WI38 (cell line): ENCODE measurements at regions not wholly inside any gene's neighbourhood (a gene's known extent, or its start where the extent isn't known, plus 50 kb on each side); places are given as distances from the start of the nearest gene placed in this dataset.
"Not testable (repeated sequence)": the region's sequence is repeated elsewhere in the genome, so short reads cannot be mapped to it uniquely, and the experiment has no call there.

Experiments used
- H3K4me3 ChIP-seq: 2 replicates; pipeline ENCODE4 v1.5.1; 2011; ENCODE audit warnings: low read depth, mild to moderate bottlenecking, control low read depth, low read length
- TF ChIP-seq, protein P1 (sequence below): IDR thresholded peaks from 2 replicates; pipeline ENCODE4 v1.5.1; 2012; ENCODE audit warnings: low read depth, mild to moderate bottlenecking, control low read depth, low read length

DNA sequence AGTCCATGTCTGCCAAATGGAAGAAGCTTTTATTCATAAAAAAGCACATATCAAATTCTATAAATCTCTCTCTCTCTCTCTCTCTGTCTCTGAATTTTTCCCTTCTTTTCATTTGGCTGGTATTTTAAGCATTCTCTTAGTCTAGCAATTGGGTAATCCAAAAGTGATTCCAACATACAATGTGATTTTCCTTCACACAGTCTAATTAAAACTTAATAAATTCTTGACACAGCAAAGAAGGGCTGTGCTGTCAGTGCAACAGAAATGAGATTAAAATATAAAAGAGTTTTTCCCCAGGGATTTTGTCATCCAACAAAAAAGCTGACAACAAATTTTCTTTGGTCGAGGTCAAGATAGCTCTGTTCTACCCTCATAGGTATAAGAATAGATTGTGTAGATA lies 216.9 kb downstream of the CENPC start:
- TF ChIP-seq, protein P1, sequence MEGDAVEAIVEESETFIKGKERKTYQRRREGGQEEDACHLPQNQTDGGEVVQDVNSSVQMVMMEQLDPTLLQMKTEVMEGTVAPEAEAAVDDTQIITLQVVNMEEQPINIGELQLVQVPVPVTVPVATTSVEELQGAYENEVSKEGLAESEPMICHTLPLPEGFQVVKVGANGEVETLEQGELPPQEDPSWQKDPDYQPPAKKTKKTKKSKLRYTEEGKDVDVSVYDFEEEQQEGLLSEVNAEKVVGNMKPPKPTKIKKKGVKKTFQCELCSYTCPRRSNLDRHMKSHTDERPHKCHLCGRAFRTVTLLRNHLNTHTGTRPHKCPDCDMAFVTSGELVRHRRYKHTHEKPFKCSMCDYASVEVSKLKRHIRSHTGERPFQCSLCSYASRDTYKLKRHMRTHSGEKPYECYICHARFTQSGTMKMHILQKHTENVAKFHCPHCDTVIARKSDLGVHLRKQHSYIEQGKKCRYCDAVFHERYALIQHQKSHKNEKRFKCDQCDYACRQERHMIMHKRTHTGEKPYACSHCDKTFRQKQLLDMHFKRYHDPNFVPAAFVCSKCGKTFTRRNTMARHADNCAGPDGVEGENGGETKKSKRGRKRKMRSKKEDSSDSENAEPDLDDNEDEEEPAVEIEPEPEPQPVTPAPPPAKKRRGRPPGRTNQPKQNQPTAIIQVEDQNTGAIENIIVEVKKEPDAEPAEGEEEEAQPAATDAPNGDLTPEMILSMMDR, result no peak

DNA sequence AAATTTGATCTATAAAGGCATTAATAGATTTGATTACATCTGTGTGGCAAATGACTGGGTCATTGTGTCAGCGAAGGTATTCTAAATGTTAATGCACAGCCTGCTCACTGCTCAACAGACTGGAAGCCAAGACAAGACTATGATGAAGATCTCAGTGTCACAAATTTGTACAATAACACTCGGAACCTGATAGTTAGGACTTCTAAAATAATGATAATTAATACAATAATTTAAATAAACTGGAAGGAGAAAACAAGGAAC lies 217.4 kb downstream of the CENPC start:
- no peak overlapping the region for H3K4me3 ChIP-seq
- TF ChIP-seq, protein P1, result no peak

More for the DNA sequence above, 216.9 kb downstream of the CENPC start:
- no peak overlapping the region for H3K4me3 ChIP-seq

DNA sequence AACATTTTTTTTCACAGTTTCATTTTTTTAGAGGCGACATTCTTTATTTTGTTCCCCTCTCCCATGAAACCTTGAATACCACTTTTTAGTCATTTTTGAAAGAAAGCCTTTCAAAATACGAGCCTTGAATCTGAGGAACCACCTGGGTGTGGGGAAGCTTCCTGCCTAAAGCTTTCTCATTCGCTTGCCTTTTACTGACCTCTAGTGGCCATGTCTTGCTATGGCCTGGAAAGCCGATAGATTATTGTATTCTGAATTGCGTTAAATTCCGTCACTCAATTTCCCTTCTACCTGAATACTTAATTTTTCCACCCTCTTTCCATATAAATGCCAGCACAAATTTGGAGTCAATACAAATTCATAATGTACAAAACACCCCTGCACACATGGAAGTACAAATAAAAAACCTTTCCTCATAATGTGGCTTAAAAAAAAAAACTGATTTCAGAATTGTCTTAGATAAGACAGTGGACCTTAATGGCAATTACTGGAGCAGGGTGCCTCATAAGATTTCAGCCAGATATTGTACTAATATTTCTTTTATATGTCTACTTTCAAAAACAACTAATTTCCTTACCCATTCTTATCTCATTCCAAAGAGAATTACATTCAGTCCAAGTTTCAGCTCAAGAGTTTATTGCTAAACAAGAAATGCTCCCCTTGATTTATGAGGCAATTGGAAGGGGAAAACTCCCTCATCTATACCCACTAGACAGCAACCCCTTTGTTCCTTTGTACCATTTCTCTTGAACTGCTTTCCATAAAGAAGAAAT lies 217.9 kb downstream of the CENPC start:
- TF ChIP-seq, protein P1, result peak; percentile 89

DNA sequence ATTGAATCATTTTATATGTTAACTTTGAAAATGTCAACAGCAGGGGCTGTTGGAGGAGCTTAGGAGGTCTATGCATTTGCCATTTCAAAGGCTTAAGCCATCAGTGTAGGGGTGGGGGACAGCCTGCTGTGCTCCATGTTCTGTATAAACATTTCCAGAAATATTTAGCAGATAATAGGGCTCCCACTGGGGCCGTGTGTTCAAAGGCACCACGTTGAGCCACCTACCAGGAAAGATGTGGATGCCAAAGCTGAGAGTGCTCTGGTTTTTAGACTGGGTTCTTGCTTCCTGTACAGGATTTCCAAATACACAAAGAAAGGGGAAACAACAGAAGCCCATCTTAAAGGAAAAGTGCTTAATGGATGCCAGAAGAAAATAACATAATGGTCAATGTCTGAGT lies 219.5 kb downstream of the CENPC start:
- H3K4me3 ChIP-seq, result no peak overlapping the region
- TF ChIP-seq, protein P1, result no peak

More for the DNA sequence above, 217.9 kb downstream of the CENPC start:
- H3K4me3 ChIP-seq, result no peak overlapping the region

DNA sequence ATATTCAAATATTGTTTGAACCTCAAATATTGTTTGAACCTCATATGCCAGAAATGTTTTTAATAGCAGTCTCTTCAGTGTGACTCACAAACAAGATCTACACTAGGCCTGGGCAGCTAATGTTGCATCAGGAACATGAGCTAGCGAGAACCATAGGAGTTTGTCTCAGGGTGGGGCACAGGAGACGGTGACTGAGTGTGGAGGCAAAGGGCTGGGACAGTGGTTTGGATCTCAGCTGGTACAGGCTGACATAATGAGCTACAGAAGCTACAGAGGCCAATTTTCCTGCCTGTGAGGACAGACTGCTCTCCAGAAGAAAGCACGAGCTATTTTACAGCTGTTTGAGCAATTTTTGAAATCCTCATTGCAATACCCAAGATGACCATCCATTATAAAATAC lies 224.7 kb downstream of the CENPC start:
- TF ChIP-seq, protein P1, result no peak

DNA sequence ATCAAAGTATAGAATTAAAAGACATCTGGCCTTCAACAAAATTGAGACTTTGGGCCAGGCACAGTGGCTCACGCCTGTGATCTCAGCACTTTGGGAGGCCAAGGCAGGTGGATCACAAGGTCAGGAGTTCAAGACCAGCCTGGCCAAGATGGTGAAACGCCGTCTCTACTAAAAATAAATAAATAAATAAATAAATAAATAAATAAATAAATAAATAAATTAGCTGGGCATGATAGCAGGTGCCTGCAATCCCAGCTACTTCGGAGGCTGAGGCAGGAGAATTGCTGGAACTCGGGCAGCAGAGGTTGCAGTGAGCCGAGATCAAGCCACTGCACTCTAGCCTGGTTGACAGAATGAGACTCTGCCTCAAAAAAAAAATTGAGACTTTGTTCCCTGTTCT lies 225.7 kb downstream of the CENPC start:
- not testable (repeated sequence) for H3K4me3 ChIP-seq

More for the DNA sequence above, 224.7 kb downstream of the CENPC start:
- H3K4me3 ChIP-seq, result no peak overlapping the region

DNA sequence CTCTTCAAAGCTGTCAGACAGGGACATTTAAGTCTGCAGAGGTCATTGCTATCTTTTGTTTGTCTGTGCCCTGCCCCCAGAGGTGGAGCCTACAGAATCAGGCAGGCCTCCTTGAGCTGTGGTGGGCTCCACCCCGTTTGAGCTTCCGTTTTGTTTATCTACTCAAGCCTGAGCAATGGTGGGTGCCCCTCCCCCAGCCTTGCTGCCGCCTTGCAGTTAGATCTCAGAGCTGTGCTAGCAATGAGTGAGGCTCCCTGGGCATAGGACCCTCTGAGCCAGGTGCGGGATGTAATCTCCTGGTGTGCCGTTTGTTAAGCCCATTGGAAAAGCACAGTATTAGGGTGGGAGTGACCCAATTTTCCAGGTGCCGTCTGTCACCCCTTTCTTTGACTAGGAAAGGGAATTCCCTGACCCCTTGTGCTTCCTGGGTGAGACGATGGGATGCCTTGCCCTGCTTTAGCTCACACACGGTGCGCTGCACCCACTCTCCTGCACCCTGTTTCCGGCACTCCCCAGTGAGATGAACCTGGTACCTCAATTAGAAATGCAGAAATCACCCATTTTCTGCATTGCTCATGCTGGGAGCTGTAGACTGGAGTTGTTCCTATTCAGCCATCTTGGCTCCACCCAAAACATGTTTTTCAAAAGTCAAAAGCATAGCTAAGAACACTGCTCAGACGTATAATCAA lies 244.7 kb downstream of the CENPC start:
- H3K4me3 ChIP-seq, result not testable (repeated sequence)

DNA sequence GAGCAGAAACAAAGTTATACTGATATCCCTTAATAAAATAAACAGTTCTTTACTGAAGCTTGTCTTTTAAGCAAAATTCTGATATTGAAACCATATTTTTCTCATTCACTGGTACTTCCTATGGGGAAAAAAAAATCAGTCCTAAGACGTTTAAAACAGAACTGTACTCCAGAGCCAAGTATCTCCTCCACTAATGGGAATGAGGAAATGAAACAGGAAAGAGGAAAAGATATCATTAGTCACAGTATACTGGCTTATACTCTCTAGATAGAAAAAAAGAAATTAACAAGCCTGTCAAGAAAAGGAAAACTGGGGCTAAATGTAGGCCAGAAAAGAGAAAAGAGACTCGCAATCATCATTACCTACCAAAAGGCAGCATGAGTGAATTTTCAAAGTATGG lies 252.7 kb downstream of the CENPC start:
- TF ChIP-seq, protein P1, result no peak
- H3K4me3 ChIP-seq, result no peak overlapping the region
